Kidney epithelial cell (primary cell): ENCODE measurements at regions not wholly inside any gene's neighbourhood (a gene's known extent, or its start where the extent isn't known, plus 50 kb on each side); places are given as distances from the start of the nearest gene placed in this dataset.

Experiments
- DNase-seq: peaks from one replicate; pipeline ENCODE4 v3.0.0-alpha.2; 2010; ENCODE audit warnings: low read depth
- H3K27me3 ChIP-seq: 2 replicates; pipeline ENCODE4 v1.6.0; 2011; ENCODE audit warnings: low read length; ENCODE audit not compliant: control insufficient read depth, insufficient read depth
- H3K36me3 ChIP-seq: 2 replicates; pipeline ENCODE4 v1.5.1; 2011; ENCODE audit warnings: low read length; ENCODE audit not compliant: control insufficient read depth, insufficient read depth
- H3K4me3 ChIP-seq: 2 replicates; pipeline ENCODE4 v1.5.1; 2011; ENCODE audit warnings: low read depth, mild to moderate bottlenecking, control low read depth, low read length
- TF ChIP-seq, protein P1 (sequence below): IDR thresholded peaks from 2 replicates; pipeline ENCODE4 v1.5.1; 2011; ENCODE audit warnings: mild to moderate bottlenecking, moderate library complexity, low read length, control low read depth, inconsistent platforms; ENCODE audit not compliant: insufficient read depth, poor library complexity, severe bottlenecking

DNA sequence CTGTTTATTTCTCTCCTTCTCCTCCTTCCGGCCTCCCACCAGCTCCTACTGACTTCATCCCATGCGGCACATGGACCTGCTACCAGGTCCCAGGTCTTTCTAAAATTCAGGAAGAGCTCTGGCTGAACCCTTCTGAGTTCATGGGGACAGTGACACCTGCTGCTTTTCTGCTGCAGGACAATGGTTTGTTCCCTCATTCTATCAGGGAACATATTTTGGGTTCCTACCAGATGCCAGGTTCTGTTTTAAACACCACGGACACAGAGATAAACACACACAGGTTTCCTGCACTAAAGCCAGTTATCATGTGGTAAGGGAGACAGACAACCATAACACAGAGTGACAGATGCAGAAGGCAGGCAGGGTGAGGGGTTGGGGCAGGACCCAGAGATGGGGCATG, 114.0 kb upstream of the RAB4A start:
- Histone ChIP-seq H3K36me3 (no peaks in the 10 kb centered on the region), H3K4me3 (no peak overlapping the region), H3K27me3 (peaks cover 13% of the 10 kb centered on the region)
- no peak for DNase-seq
- TF ChIP-seq, protein P1, sequence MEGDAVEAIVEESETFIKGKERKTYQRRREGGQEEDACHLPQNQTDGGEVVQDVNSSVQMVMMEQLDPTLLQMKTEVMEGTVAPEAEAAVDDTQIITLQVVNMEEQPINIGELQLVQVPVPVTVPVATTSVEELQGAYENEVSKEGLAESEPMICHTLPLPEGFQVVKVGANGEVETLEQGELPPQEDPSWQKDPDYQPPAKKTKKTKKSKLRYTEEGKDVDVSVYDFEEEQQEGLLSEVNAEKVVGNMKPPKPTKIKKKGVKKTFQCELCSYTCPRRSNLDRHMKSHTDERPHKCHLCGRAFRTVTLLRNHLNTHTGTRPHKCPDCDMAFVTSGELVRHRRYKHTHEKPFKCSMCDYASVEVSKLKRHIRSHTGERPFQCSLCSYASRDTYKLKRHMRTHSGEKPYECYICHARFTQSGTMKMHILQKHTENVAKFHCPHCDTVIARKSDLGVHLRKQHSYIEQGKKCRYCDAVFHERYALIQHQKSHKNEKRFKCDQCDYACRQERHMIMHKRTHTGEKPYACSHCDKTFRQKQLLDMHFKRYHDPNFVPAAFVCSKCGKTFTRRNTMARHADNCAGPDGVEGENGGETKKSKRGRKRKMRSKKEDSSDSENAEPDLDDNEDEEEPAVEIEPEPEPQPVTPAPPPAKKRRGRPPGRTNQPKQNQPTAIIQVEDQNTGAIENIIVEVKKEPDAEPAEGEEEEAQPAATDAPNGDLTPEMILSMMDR = no peak

DNA sequence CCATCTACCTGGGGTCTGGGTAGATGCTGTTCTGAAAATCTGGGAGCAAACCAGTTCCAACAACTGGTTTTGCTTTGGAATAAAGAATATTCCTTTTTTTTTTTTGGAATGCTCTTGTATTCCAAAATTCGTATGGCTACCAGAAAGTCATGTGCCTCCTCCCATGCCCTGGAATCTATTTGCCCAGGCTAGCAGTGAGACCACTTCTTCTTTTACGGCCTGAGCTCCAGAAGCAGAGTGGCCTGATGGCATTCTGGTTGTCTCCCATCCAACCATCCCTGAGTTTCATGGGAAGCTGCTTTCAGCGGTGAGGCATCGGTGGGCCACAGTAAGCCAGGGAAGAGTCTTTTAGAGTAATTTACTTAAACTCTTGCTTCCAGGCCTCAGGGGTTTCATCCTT, 113.4 kb upstream of the RAB4A start:
- Histone ChIP-seq H3K36me3 (no peaks in the 10 kb centered on the region), H3K4me3 (no peak overlapping the region), H3K27me3 (peaks cover 13% of the 10 kb centered on the region)
- TF ChIP-seq, protein P1 = no peak
- DNase-seq = no peak

DNA sequence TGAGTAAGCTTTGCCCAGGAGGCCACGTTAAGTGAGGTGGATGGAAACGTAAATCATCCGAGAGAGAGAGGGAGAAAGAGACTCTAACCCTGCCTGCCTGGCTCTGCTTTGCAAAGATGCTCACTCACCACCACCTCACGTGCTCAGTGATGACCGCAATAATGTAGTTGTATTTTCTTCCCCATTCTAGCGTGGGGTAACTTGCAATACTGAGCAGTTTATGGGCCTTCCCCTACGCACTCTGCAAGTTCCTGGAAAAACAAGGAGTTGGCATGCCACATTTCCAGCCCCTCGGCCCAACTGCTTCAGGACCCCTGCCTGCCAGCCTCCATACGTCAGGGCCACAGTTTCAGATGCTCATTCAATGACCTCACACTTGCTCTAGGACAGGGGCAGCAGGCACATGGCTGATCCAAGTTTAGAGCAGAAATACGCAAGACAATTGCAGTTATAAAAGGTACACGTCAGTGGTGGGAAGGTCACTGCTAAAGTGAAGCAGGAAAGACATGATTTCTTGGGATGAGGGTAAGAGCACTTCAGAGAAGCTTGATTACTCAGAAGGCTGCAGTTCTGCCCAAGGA, 112.5 kb upstream of the RAB4A start:
- Histone ChIP-seq H3K36me3 (no peaks in the 10 kb centered on the region), H3K27me3 (peaks cover 13% of the 10 kb centered on the region), H3K4me3 (no peak overlapping the region)
- TF ChIP-seq, protein P1 = no peak
- DNase-seq = no peak

DNA sequence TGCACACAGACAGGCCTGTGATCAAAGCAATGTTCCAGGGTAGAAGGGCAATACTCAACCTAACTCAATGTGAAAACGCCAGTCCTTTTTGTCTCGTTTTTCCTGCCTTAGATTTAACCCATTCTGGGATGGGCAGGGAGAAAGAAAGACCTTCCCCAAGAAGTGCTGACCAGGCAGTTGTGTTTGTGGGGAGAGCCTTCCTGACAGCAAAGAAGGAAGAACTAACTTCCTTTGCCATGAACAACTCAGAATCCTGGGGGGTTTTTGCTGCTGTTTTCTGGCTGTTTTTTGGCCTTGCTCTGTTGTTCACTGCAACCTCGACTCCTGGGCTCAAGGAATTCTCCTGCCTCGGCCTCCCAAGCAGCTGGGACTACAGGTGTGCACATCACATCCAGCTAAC, 112.0 kb upstream of the RAB4A start:
- H3K36me3 ChIP-seq = no peaks in the 10 kb centered on the region
- no peak for DNase-seq
- TF ChIP-seq, protein P1 = no peak

DNA sequence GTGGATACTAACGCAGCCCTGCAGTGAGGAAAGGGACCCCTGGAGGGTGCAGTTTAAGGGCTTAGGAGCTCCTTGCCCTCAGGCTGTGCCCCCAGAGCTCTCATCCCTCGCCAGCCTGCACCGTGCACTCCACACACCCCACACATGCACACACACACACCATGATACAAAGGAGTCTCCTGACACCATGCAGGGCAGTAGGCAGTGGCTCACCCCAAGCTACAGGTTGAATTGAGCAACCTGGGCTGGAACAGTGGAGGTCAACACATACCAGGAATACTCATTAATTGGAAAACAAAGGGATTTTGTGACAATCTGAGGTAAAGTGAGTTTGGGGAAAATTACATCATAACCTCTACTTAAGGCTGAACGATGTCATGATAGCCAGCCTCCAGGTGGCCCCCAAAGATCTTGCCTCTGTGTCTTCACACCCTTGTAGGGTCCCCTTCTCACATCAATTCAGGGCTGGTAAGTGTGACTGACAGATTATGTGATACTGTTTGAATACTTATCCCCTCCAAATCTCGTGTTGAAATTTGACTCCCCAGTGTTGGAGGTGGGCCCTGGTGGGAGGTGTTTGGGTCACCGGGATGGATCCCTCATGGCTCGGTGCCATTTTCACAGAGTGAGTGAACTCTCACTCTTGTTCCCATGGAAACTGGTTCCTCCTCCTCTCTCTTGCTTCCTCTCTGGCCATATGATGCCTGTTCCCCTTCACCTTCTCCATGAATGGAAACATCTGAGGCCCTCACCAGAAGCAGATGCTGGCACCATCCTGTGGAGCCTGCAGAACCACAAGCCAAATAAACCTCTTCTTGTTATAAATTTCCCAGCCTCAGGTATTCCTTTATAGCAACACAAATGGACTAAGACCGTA, 111.0 kb upstream of the RAB4A start:
- TF ChIP-seq, protein P1 = no peak
- DNase-seq = no peak
- peaks cover 14% of the 10 kb centered on the region for H3K27me3 ChIP-seq
- no peaks in the 10 kb centered on the region for H3K36me3 ChIP-seq
- H3K4me3 ChIP-seq = no peak overlapping the region

More for the DNA sequence above, 112.0 kb upstream of the RAB4A start:
- Histone ChIP-seq H3K4me3 (no peak overlapping the region), H3K27me3 (peaks cover 13% of the 10 kb centered on the region)

DNA sequence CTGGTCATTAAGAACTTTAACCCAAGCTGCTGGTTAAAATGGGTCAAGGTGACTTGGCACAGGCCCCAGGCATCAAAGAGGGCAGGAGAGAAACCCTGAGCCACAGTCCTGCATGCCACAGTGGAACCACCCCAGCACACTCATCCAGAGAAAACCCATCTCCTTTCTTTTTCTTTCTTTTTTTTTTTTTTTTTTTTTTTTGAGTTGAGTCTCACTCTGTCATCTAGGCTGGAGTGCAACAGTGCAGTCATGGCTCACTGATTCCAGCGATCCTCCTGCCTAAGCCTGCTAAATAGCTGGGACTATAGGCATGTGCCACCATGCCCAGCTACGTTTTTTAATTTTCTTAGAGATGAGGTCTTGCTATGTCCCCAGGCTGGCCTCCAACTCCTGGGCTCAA, 109.2 kb upstream of the RAB4A start:
- no peak for DNase-seq
- Histone ChIP-seq H3K27me3 (peaks cover 12% of the 10 kb centered on the region), H3K4me3 (no peak overlapping the region), H3K36me3 (no peaks in the 10 kb centered on the region)
- TF ChIP-seq, protein P1 = no peak
